NCI-H226 (cell line): ENCODE measurements at regions not wholly inside any gene's neighbourhood (a gene's known extent, or its start where the extent isn't known, plus 50 kb on each side); places are given as distances from the start of the nearest gene placed in this dataset.

Experiments used
- DNase-seq: peaks from one replicate; pipeline ENCODE4 v3.0.0-alpha.2; 2015

DNA sequence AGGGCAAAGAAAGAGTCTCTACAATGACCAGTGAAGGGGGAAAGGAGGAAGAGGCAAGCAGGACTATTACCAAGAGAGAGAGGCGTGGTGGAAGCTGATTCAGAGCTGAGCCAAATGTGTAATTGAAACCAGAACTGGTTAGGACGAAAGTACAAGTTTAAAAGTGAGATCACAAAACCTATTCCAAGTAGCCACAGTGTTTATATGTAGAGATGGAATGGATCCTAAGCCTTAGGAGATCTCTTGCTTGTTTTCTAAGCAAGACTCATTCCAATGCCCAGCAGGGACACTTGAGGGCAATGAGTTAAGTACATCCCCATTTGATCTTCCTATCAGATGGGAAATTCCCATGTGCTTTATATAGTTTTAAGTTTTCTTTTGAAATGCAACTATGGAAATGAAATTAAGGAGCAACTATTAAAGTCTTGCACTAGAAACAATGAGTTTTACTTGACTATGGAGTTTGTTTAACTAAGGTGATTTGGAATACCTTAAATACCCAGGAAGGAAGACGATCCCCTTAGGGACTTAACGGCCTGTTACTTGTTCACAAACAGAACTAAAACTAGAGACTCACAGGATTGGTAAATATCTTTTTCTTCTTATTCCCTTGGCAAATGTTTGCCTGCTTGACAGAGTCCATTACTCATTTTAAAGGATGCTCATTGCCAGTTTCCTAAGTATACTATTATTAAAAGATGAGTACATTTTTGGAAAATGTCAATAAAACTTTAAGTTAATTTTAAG, 51.1 kb upstream of the SNX2 start:
- no peak for DNase-seq
